Neutrophil (primary cell): ENCODE measurements at regions not wholly inside any gene's neighbourhood (a gene's known extent, or its start where the extent isn't known, plus 50 kb on each side); places are given as distances from the start of the nearest gene placed in this dataset.

Source experiments
- H3K27ac ChIP-seq: fragments of 200-600 bp; sonication (generic); 2 replicates; pipeline ENCODE4 v1.5.1; 2016; ENCODE audit warnings: mild to moderate bottlenecking, moderate library complexity
- H3K27me3 ChIP-seq: fragments of 200-600 bp; sonication (generic); 2 replicates; pipeline ENCODE4 v1.6.0; 2016; ENCODE audit warnings: mild to moderate bottlenecking
- H3K36me3 ChIP-seq: fragments of 200-600 bp; sonication (generic); 2 replicates; pipeline ENCODE4 v1.5.1; 2017
- H3K4me1 ChIP-seq, 2 experiments: fragments of 200-600 bp in 1 of 2; sonication (generic) in 1 of 2; 1 replicate in 1 of 2; 2 replicates in 1 of 2; pipeline versions ENCODE4 v1.5.1 to v1.6.1; 2013 to 2016; ENCODE audit warnings: low read depth in 1 of 2, low read length in 1 of 2, mild to moderate bottlenecking in 1 of 2, moderate library complexity in 1 of 2; ENCODE audit not compliant: control insufficient read depth in 1 of 2, insufficient read depth in 1 of 2
- H3K4me3 ChIP-seq, 2 experiments: fragments of 200-600 bp in 1 of 2; sonication (generic) in 1 of 2; 1 replicate in 1 of 2; 2 replicates in 1 of 2; pipeline ENCODE4 v1.5.1; 2013 to 2016; ENCODE audit warnings: low read depth in 1 of 2, low read length in 1 of 2, mild to moderate bottlenecking in 1 of 2, moderate library complexity in 1 of 2
- H3K9me3 ChIP-seq: fragments of 200-600 bp; sonication (generic); 2 replicates; pipeline ENCODE4 v1.5.1; 2016
- TF ChIP-seq, protein P1 (sequence below): fragments of 200-600 bp; sonication (generic); IDR thresholded peaks from 2 replicates; pipeline ENCODE4 v1.5.1; 2016; ENCODE audit warnings: antibody characterized with exemption

DNA sequence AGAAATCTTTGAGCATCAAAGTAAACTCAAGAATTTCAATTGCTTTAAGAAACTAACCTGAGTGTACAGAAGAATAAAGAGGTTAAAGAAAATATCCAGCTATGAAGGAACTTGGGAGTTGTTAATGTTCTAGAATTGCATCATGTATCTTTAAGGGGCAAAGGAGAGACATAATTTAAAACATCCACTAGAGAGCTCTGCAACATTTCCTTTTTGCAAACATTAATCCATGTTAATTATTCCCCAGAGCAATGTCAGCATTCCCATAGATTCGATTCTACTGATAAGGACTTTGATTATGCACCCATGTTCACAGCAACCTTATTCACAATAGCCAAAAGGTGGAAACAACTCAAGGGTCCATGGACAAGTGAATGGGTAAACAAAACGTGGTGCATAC, 80.2 kb upstream of the SORBS2 start:
- Histone ChIP-seq H3K27ac (no peak overlapping the region), H3K4me3 (no peak overlapping the region), H3K9me3 (no peaks in the 10 kb centered on the region), H3K27me3 (no peaks in the 10 kb centered on the region), H3K4me1 (peaks cover 4 to 6% of the 10 kb centered on the region in 2 experiments), H3K36me3 (no peaks in the 10 kb centered on the region)
- TF ChIP-seq, protein P1, sequence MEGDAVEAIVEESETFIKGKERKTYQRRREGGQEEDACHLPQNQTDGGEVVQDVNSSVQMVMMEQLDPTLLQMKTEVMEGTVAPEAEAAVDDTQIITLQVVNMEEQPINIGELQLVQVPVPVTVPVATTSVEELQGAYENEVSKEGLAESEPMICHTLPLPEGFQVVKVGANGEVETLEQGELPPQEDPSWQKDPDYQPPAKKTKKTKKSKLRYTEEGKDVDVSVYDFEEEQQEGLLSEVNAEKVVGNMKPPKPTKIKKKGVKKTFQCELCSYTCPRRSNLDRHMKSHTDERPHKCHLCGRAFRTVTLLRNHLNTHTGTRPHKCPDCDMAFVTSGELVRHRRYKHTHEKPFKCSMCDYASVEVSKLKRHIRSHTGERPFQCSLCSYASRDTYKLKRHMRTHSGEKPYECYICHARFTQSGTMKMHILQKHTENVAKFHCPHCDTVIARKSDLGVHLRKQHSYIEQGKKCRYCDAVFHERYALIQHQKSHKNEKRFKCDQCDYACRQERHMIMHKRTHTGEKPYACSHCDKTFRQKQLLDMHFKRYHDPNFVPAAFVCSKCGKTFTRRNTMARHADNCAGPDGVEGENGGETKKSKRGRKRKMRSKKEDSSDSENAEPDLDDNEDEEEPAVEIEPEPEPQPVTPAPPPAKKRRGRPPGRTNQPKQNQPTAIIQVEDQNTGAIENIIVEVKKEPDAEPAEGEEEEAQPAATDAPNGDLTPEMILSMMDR, result no peak

DNA sequence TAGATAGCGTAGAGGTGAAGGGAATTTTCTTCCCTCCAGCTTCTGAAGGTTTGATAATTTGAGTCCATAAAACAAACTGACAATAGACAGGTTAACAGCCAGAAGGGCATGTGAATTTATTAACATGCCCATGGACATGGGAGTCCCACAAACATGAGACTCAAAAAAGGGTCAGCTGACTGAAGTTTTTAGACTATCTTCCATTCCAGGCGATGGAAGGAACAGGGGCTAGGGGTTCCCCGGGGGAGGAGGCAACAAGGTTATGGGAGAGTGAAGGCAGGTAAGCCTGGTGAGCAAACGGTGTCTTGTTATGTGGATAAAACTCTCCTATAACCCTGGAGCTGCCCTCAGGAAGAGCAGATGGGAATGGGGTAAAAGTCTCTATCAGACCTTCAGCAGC, 81.5 kb upstream of the SORBS2 start:
- H3K4me1 ChIP-seq, result no peaks in the 10 kb centered on the region
- H3K36me3 ChIP-seq, result no peaks in the 10 kb centered on the region
- no peak overlapping the region for H3K27ac ChIP-seq
- no peaks in the 10 kb centered on the region for H3K27me3 ChIP-seq
- H3K4me3 ChIP-seq, result no peak overlapping the region
- H3K9me3 ChIP-seq, result no peaks in the 10 kb centered on the region
- TF ChIP-seq, protein P1, result no peak

DNA sequence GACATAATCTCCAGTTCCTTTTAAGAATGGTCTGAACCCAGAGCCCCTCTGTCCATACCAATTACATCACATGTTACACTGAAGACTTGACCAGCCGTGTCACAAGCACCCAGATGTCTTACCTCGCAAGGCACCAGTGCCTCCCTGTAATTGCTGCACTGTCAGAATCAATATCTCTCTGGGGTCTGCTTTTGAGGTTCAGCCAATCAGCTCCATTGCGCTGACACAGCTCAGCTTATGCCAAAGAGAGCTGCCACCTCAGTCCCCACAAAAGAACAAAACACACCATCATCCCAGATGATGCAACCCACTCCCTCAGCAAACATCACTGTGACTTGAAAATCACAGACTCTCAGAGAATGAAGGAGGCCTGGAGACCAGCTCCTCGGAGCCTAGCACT, 82.5 kb upstream of the SORBS2 start:
- TF ChIP-seq, protein P1, result no peak
- Histone ChIP-seq H3K27ac (no peak overlapping the region), H3K4me3 (no peak overlapping the region), H3K27me3 (no peaks in the 10 kb centered on the region), H3K9me3 (no peaks in the 10 kb centered on the region), H3K36me3 (no peaks in the 10 kb centered on the region), H3K4me1 (no peaks in the 10 kb centered on the region)

DNA sequence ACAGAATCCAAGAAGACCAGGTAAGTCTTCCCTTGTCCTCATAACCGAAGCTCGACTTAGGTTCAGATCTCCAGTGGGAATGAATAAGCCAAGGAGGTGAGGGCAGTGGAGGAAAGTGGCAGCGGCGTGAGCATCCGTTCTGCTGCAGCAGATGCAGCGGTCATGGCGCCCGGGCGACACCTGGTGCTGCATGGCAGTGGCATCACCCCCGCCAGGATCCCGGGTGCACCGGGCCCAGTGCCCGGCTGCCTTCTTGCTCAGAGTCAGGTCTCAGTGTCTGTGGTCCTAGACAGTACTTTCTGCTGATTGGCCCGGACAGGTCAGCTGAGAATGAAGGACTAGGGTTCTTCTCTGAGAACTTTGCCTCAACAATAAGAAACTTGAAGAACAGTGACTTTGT, 83.4 kb upstream of the SORBS2 start:
- H3K27me3 ChIP-seq, result no peaks in the 10 kb centered on the region
- TF ChIP-seq, protein P1, result no peak
- H3K27ac ChIP-seq, result no peak overlapping the region
- H3K4me1 ChIP-seq, result no peaks in the 10 kb centered on the region
- no peaks in the 10 kb centered on the region for H3K36me3 ChIP-seq
- H3K4me3 ChIP-seq, result no peak overlapping the region
- no peaks in the 10 kb centered on the region for H3K9me3 ChIP-seq

DNA sequence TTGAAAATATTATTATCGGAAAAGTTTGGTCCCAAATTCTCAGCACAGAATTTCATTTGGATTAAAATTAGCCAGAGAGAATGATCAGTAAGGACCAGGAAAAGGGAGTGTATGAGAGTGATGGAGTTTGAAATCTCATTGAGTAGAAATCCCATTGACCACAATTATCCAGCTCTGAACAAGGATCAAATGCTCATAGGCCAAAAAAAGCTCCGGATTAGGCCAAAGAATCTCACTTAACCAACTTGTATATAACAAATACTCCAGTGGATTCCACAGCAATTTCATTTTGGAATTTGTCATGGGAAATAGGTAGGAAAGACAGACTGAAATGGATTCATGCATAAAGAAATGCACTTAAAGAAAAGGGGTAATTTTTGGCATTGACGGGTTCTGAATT, 83.9 kb upstream of the SORBS2 start:
- no peak overlapping the region for H3K4me3 ChIP-seq
- no peak overlapping the region for H3K27ac ChIP-seq
- no peaks in the 10 kb centered on the region for H3K4me1 ChIP-seq
- H3K36me3 ChIP-seq, result no peaks in the 10 kb centered on the region
- TF ChIP-seq, protein P1, result no peak
- H3K9me3 ChIP-seq, result no peaks in the 10 kb centered on the region
- no peaks in the 10 kb centered on the region for H3K27me3 ChIP-seq
